OCI-LY1 (cell line): ENCODE measurements at regions not wholly inside any gene's neighbourhood (a gene's known extent, or its start where the extent isn't known, plus 50 kb on each side); places are given as distances from the start of the nearest gene placed in this dataset.

Experiments
- H2AFZ ChIP-seq: fragments of 200-600 bp; sonication (generic), shearing (Covaris generic); 2 replicates; pipeline ENCODE4 v1.6.0; 2014; ENCODE audit warnings: antibody characterized with exemption, mild to moderate bottlenecking, low read length
- H3F3A ChIP-seq: fragments of 200-600 bp; sonication (generic), shearing (Covaris generic); 2 replicates; pipeline ENCODE4 v1.6.0; 2014; ENCODE audit warnings: mild to moderate bottlenecking, antibody characterized with exemption, low read length, moderate library complexity; ENCODE audit not compliant: insufficient read depth
- H3K27ac ChIP-seq: fragments of 200-600 bp; sonication (generic); 2 replicates; pipeline ENCODE4 v1.5.1; 2014; ENCODE audit warnings: low read length, mixed run types, mild to moderate bottlenecking, low read depth; ENCODE audit not compliant: poor library complexity, severe bottlenecking
- H3K27me3 ChIP-seq: fragments of 200-600 bp; sonication (generic); 2 replicates; pipeline ENCODE4 v1.6.0; 2014; ENCODE audit warnings: antibody characterized with exemption, mild to moderate bottlenecking, low read length, moderate library complexity; ENCODE audit not compliant: insufficient read depth
- H3K36me3 ChIP-seq: fragments of 200-600 bp; sonication (generic); 2 replicates; pipeline ENCODE4 v1.6.1; 2014; ENCODE audit warnings: mild to moderate bottlenecking, antibody characterized with exemption, low read length, moderate library complexity, mixed read lengths; ENCODE audit not compliant: insufficient read depth
- H3K4me1 ChIP-seq: fragments of 200-600 bp; sonication (generic); 2 replicates; pipeline ENCODE4 v1.5.1; 2014; ENCODE audit warnings: mild to moderate bottlenecking, low read length, moderate library complexity; ENCODE audit not compliant: insufficient read depth, severe bottlenecking
- H3K4me2 ChIP-seq: fragments of 200-600 bp; sonication (generic), shearing (Covaris generic); 2 replicates; pipeline ENCODE4 v1.6.1; 2014; ENCODE audit warnings: low read length
- H3K4me3 ChIP-seq: fragments of 200-600 bp; sonication (generic); 2 replicates; pipeline ENCODE4 v1.5.1; 2014; ENCODE audit warnings: low read length, low read depth, mild to moderate bottlenecking, mixed read lengths; ENCODE audit not compliant: poor library complexity, severe bottlenecking
- H3K79me2 ChIP-seq: fragments of 200-600 bp; shearing (Covaris generic); 2 replicates; pipeline ENCODE4 v1.6.1; 2016; ENCODE audit warnings: mixed run types, low read length, mixed read lengths; ENCODE audit not compliant: insufficient read depth
- H3K9ac ChIP-seq: fragments of 200-600 bp; sonication (generic), shearing (Covaris generic); 2 replicates; pipeline ENCODE4 v1.6.1; 2014; ENCODE audit warnings: mild to moderate bottlenecking, low read length, mixed read lengths
- H3K9me2 ChIP-seq: fragments of 200-600 bp; sonication (generic), shearing (Covaris generic); 2 replicates; pipeline ENCODE4 v1.6.1; 2014; ENCODE audit warnings: low read depth, mild to moderate bottlenecking, low read length, mixed read lengths
- H3K9me3 ChIP-seq: fragments of 200-600 bp; shearing (Covaris generic); 2 replicates; pipeline ENCODE4 v1.6.1; 2014; ENCODE audit warnings: low read length, mixed read lengths
- H4K20me1 ChIP-seq: fragments of 200-600 bp; sonication (generic), shearing (Covaris generic); 2 replicates; pipeline ENCODE4 v1.6.0; 2016; ENCODE audit warnings: mild to moderate bottlenecking, low read length; ENCODE audit not compliant: insufficient read depth
- EZH2 ChIP-seq: fragments of 200-600 bp; sonication (generic), shearing (Covaris generic); IDR thresholded peaks from 2 replicates; pipeline ENCODE4 v1.8.0; 2017; ENCODE audit warnings: borderline replicate concordance, mixed run types, mild to moderate bottlenecking, antibody characterized with exemption, low read length, moderate library complexity, mixed read lengths
- TF ChIP-seq, protein P1 (sequence below): fragments of 200-600 bp; sonication (generic), shearing (Covaris generic); IDR thresholded peaks from 2 replicates; pipeline ENCODE4 v1.5.1; 2017; ENCODE audit warnings: mild to moderate bottlenecking, antibody characterized with exemption, low read length, moderate library complexity, mixed read lengths

- Histone ChIP-seq H3K36me3 (no peaks in the 10 kb centered on the region), H3K4me1 (no peaks in the 10 kb centered on the region), H3K9me2 (no peaks in the 10 kb centered on the region), H3K9me3 (no peaks in the 10 kb centered on the region), H3K27ac (no peak overlapping the region), H3K4me2 (no peak overlapping the region), H2AFZ (no peak overlapping the region), H3K9ac (no peak overlapping the region), H3K27me3 (no peaks in the 10 kb centered on the region), H3K4me3 (no peak overlapping the region), H4K20me1 (no peaks in the 10 kb centered on the region), H3F3A (no peaks in the 10 kb centered on the region), H3K79me2 (no peaks in the 10 kb centered on the region)
- no peak for TF ChIP-seq EZH2
- TF ChIP-seq, protein P1, sequence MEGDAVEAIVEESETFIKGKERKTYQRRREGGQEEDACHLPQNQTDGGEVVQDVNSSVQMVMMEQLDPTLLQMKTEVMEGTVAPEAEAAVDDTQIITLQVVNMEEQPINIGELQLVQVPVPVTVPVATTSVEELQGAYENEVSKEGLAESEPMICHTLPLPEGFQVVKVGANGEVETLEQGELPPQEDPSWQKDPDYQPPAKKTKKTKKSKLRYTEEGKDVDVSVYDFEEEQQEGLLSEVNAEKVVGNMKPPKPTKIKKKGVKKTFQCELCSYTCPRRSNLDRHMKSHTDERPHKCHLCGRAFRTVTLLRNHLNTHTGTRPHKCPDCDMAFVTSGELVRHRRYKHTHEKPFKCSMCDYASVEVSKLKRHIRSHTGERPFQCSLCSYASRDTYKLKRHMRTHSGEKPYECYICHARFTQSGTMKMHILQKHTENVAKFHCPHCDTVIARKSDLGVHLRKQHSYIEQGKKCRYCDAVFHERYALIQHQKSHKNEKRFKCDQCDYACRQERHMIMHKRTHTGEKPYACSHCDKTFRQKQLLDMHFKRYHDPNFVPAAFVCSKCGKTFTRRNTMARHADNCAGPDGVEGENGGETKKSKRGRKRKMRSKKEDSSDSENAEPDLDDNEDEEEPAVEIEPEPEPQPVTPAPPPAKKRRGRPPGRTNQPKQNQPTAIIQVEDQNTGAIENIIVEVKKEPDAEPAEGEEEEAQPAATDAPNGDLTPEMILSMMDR, result no peak
Measured at GRCh38 chr3:80439490-80439889, 671.7 kb upstream of the ROBO1 start.

- Histone ChIP-seq H3K9me3 (no peaks in the 10 kb centered on the region), H3K27ac (no peak overlapping the region), H4K20me1 (no peaks in the 10 kb centered on the region), H3K79me2 (no peaks in the 10 kb centered on the region), H3K4me2 (no peak overlapping the region), H3K4me1 (no peaks in the 10 kb centered on the region), H2AFZ (no peak overlapping the region), H3K4me3 (no peak overlapping the region), H3K9ac (no peak overlapping the region), H3F3A (no peaks in the 10 kb centered on the region), H3K36me3 (no peaks in the 10 kb centered on the region), H3K27me3 (no peaks in the 10 kb centered on the region), H3K9me2 (no peaks in the 10 kb centered on the region)
- no peak for TF ChIP-seq EZH2
- TF ChIP-seq, protein P1, result no peak
Measured at GRCh38 chr3:80434366-80434765, 666.6 kb upstream of the ROBO1 start.

DNA sequence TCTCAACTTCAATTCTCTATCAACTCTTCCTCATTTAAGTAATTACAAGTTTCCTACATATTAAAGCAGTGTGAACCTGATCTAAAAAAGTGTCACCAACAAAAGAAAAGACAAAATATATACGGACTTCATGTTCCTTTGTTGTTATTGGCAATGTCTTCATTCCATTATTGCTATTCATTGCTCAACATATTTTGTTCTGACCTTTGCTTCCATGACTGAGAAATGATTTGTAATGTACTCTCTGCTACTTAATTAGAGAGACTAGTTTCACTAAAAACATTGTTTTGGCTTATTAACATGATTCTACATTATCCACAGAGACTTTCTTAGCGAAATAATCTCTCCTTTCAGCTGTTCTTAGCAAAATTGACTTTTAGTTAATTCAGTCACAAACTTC is 657.2 kb upstream of the ROBO1 start:
- Histone ChIP-seq H3K79me2 (no peaks in the 10 kb centered on the region), H3K9me2 (no peaks in the 10 kb centered on the region), H2AFZ (no peak overlapping the region)

More for the DNA sequence above, 657.2 kb upstream of the ROBO1 start:
- Histone ChIP-seq H3K36me3 (no peaks in the 10 kb centered on the region), H3F3A (no peaks in the 10 kb centered on the region), H3K27ac (no peak overlapping the region), H4K20me1 (no peaks in the 10 kb centered on the region), H3K9me3 (no peaks in the 10 kb centered on the region), H3K9ac (no peak overlapping the region), H3K27me3 (no peaks in the 10 kb centered on the region), H3K4me3 (no peak overlapping the region), H3K4me2 (no peak overlapping the region), H3K4me1 (no peaks in the 10 kb centered on the region)
- no peak for TF ChIP-seq EZH2
- TF ChIP-seq, protein P1, result no peak
